ENCODE measurements at regions not wholly inside any gene's neighbourhood (a gene's known extent, or its start where the extent isn't known, plus 50 kb on each side); places are given as distances from the start of the nearest gene placed in this dataset.

DNA sequence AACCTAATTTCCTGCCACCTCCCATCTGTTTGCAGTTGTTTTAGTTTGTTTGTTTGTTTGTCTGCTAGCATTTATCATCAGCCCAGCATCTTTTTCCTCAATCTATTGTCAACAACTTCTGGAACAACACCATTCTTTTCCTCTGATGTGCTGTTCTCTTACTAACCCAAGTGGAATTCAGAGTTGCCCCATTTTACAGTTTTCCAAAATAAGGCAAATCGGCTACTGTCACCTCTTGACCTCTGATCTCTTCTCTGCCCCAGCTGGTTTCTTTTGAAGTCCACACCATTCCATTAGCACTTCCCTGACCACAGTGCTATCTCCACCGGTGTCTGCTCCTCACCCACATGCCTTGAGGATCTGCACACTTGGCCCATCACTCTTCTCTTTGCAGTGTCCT lies 102.4 kb downstream of the EFNB2 start:
- TF ChIP-seq, protein P1, sequence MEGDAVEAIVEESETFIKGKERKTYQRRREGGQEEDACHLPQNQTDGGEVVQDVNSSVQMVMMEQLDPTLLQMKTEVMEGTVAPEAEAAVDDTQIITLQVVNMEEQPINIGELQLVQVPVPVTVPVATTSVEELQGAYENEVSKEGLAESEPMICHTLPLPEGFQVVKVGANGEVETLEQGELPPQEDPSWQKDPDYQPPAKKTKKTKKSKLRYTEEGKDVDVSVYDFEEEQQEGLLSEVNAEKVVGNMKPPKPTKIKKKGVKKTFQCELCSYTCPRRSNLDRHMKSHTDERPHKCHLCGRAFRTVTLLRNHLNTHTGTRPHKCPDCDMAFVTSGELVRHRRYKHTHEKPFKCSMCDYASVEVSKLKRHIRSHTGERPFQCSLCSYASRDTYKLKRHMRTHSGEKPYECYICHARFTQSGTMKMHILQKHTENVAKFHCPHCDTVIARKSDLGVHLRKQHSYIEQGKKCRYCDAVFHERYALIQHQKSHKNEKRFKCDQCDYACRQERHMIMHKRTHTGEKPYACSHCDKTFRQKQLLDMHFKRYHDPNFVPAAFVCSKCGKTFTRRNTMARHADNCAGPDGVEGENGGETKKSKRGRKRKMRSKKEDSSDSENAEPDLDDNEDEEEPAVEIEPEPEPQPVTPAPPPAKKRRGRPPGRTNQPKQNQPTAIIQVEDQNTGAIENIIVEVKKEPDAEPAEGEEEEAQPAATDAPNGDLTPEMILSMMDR (IDR thresholded peaks at IDR 0.05; ENCODE audit: control insufficient read depth, extremely low read depth, insufficient read depth): no peak
- no peak overlapping the region for H3K4me3 ChIP-seq (ENCODE audit: low read depth, low read length)
- DNase-seq (ENCODE audit: low read depth): no peak

DNA sequence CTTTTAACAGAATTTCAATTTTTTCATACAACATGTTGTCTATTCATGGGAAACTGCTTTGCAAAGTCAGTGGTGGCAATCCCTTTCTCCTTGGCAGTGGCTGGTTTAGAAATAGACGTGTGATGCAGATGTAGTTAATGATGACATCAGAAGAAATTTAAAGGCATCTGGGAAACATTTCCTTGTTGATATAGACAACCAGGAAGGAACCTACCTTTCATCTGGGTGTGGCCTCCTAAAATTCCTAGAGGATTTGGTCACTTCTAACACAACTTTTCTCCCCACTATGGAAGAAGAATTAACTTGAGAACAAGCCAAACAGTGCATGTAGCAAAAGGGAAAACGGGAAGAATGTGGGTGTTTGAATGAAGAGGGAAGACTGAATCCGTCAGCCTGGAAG lies 102.8 kb downstream of the EFNB2 start:
- no peak overlapping the region for H3K4me3 ChIP-seq (ENCODE audit: low read depth, low read length)
- DNase-seq (ENCODE audit: low read depth): no peak
- TF ChIP-seq, protein P1 (IDR thresholded peaks at IDR 0.05; ENCODE audit: control insufficient read depth, extremely low read depth, insufficient read depth): no peak

DNA sequence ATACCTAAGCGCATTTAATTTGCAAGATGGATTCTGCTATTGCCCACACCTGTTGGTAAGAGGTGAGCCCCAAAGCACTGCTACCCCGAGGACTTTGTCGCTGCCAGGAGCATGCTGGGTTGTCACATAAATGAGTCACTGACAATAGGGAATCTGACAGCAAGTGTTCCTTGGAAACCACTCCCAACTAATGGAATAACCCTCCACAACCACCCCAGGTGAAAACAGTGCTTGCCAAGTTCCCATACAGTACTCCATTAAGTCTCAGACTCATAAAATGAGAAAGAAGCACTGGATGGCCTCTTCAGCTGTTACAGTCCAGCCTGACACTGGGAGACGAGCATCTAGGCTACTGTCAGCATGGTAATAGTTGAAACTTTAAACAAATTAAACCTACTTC lies 108.6 kb downstream of the EFNB2 start:
- no peak for DNase-seq (ENCODE audit: low read depth)
- TF ChIP-seq, protein P1 (IDR thresholded peaks at IDR 0.05; ENCODE audit: control insufficient read depth, extremely low read depth, insufficient read depth): no peak
- no peak overlapping the region for H3K4me3 ChIP-seq (ENCODE audit: low read depth, low read length)

DNA sequence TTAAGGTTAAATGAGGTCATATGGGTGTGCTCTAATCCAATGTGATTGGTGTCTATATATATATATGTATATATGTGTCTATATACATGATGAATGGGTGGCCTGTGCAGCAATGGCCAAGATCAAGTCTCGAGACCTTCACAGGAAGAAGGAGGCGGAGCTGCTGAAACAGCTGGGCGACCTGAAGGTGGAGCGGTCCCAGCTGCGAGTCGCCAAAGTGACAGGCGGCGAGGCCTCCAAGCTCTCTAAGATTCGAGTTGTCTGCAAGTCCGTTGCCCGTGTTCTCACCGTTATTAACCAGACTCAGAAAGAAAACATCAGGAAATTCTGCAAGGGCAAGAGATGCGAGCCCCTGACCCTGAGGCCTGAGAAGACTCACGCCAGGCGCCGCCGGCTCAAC lies 109.8 kb downstream of the EFNB2 start:
- TF ChIP-seq, protein P1 (IDR thresholded peaks at IDR 0.05; ENCODE audit: control insufficient read depth, extremely low read depth, insufficient read depth): no peak
- no peak overlapping the region for H3K4me3 ChIP-seq (ENCODE audit: low read depth, low read length)
- no peak for DNase-seq (ENCODE audit: low read depth)

DNA sequence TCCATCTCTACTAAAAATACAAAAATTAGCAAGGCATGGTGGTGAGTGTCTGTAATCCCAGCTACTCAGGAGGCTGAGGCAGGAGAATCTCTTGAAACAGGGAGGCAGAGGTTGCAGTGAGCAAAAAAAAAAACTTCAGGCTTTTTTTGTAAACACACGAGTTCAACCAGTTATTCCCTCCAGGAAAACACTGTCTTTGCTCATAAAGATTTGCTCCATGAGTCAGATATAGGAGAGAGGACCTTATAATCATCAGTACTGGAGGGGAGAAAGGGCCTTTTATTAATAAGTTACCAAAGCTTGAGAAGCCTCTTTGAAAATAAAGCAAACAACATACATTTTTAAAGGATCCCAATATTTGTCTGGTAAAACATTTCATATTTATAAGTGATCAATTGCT lies 110.7 kb downstream of the EFNB2 start:
- no peak for DNase-seq (ENCODE audit: low read depth)
- TF ChIP-seq, protein P1 (IDR thresholded peaks at IDR 0.05; ENCODE audit: control insufficient read depth, extremely low read depth, insufficient read depth): no peak
- no peak overlapping the region for H3K4me3 ChIP-seq (ENCODE audit: low read depth, low read length)

DNA sequence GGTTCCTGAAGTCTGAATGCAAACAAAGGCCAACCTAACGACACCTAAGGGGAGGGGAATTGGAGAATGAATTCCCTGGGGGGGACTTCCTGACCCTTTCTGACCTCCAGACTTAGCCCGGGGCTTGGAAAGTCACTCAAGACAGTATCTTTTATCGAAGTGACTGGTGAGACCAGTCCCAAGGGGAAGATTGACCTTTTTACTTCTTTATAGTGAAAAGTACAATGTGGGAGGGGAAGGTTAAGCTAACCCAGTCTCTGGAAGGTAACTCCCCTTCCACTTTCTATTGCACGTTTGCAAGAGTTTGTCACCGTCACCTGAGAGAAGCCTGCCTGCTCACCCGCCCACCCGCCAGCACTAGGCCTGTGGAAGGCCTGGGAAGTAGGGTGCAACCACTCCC lies 111.9 kb downstream of the EFNB2 start:
- no peak overlapping the region for H3K4me3 ChIP-seq (ENCODE audit: low read depth, low read length)
- no peak for DNase-seq (ENCODE audit: low read depth)
- TF ChIP-seq, protein P1 (IDR thresholded peaks at IDR 0.05; ENCODE audit: control insufficient read depth, extremely low read depth, insufficient read depth): no peak

DNA sequence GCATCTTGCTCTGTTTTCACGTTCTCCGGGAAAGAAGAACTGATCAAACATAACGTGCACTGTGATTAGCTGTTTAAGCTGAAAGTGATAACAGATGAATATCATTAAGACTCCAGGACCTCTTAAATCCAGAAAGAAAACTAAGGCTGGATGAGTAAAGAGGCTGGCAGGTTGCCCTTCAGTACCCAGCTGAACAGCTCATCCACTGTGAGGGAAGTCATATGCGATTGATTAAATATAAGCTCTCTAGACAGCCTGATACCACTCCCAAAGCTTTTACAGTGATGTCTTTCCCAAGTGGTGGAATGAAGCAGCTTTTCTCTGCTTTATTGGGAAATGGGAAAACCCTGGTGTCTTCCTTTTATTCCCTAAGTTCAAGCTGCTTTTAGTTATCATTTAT lies 116.9 kb downstream of the EFNB2 start:
- TF ChIP-seq, protein P1 (IDR thresholded peaks at IDR 0.05; ENCODE audit: control insufficient read depth, extremely low read depth, insufficient read depth): no peak
- no peak for DNase-seq (ENCODE audit: low read depth)
- no peak overlapping the region for H3K4me3 ChIP-seq (ENCODE audit: low read depth, low read length)

Measured in LNCaP clone FGC (cell line).